ENCODE measurements at regions not wholly inside any gene's neighbourhood (a gene's known extent, or its start where the extent isn't known, plus 50 kb on each side); places are given as distances from the start of the nearest gene placed in this dataset.

- no peaks in the 10 kb centered on the region for H3K4me1 ChIP-seq (ENCODE audit: control insufficient read depth in 1 of 2, insufficient read depth in 2 of 2, low read depth in 1 of 2, low read length in 1 of 2)
- no peak overlapping the region for H3K4me3 ChIP-seq (ENCODE audit: low read depth in 2 of 2, low read length in 1 of 2)
- H3K27ac ChIP-seq (ENCODE audit: low read depth in 2 of 2, low read length in 1 of 2): no peak overlapping the region
- DNase-seq: no peak
- H4K20me1 ChIP-seq (ENCODE audit: insufficient read depth): no peaks in the 10 kb centered on the region
- no peak overlapping the region for H3K4me2 ChIP-seq
- no peaks in the 10 kb centered on the region for H3K9me3 ChIP-seq
- no peaks in the 10 kb centered on the region for H3K9me2 ChIP-seq
- POLR2A ChIA-PET: no interaction called here
- H3K27me3 ChIP-seq (ENCODE audit: insufficient read depth): no peaks in the 10 kb centered on the region
- WGBS (ENCODE audit: low lambda C conversion rate): 3% methylated on average over 5 of the region's 5 CpGs
- no peaks in the 10 kb centered on the region for H3K79me2 ChIP-seq (ENCODE audit: insufficient read depth)
- CTCF ChIA-PET: interaction anchor here (1.8 kb wide), 1 partner anchor 14 kb away, joined by 4 read pairs; no protein-coding TSS in a partner anchor
- no peaks in the 10 kb centered on the region for H3F3A ChIP-seq (replicated peaks; ENCODE audit: insufficient read depth)
- TF ChIP-seq TAF1 (IDR thresholded peaks at IDR 0.05; ENCODE audit: borderline replicate concordance, low read depth, low read length) (no peak), MEF2A (IDR thresholded peaks at IDR 0.05; ENCODE audit: borderline replicate concordance, low read depth) (no peak), REST (IDR thresholded peaks at IDR 0.05; ENCODE audit: low read depth, low read length) (no peak), FOXJ3 (CRISPR knock-in tag; IDR thresholded peaks at IDR 0.05) (no peak), YY1 (IDR thresholded peaks at IDR 0.05; ENCODE audit: low read depth) (no peak), FOXM1 (IDR thresholded peaks at IDR 0.05; ENCODE audit: low read depth) (no peak), TEAD4 (IDR thresholded peaks at IDR 0.05; ENCODE audit: borderline replicate concordance, insufficient read depth) (no peak), PBX3 (IDR thresholded peaks at IDR 0.05) (no peak), FOSL2 (IDR thresholded peaks at IDR 0.05; ENCODE audit: borderline replicate concordance, low read depth) (no peak), IRF3 (IDR thresholded peaks at IDR 0.05; ENCODE audit: low read depth, low read length) (no peak), GABPA (IDR thresholded peaks at IDR 0.05; ENCODE audit: low read depth) (no peak), RFX5 (IDR thresholded peaks at IDR 0.05; ENCODE audit: low read length) (no peak), MAX (IDR thresholded peaks at IDR 0.05; ENCODE audit: low read depth) (no peak), RXRA (IDR thresholded peaks at IDR 0.05; ENCODE audit: borderline replicate concordance, low read depth) (no peak), NRF1 (IDR thresholded peaks at IDR 0.05; ENCODE audit: low read depth, low read length) (no peak)
- TF ChIP-seq, protein P1, sequence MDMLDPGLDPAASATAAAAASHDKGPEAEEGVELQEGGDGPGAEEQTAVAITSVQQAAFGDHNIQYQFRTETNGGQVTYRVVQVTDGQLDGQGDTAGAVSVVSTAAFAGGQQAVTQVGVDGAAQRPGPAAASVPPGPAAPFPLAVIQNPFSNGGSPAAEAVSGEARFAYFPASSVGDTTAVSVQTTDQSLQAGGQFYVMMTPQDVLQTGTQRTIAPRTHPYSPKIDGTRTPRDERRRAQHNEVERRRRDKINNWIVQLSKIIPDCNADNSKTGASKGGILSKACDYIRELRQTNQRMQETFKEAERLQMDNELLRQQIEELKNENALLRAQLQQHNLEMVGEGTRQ (IDR thresholded peaks at IDR 0.05; ENCODE audit: borderline replicate concordance, low read depth, low read length): no peak
- no peak overlapping the region for H2AFZ ChIP-seq (ENCODE audit: low read depth)
- H3K9ac ChIP-seq: no peak overlapping the region
- no peaks in the 10 kb centered on the region for H3K36me3 ChIP-seq (replicated peaks in 1 of 2; ENCODE audit: control insufficient read depth in 1 of 2, insufficient read depth in 2 of 2, low read length in 1 of 2)
These were observed 1103.6 kb downstream of the BCL11B start for GRCh38 chr14:98168211-98168985.

All from SK-N-SH (cell line).